Keratinocyte (primary cell): ENCODE measurements at regions not wholly inside any gene's neighbourhood (a gene's known extent, or its start where the extent isn't known, plus 50 kb on each side); places are given as distances from the start of the nearest gene placed in this dataset.

Experiments
- DNase-seq: peaks from one replicate; pipeline ENCODE4 v3.0.0-alpha.2; 2011; ENCODE audit warnings: low read depth, missing footprints, low spot score
- FAIRE-seq: peaks from 2 replicates; lab custom pipeline; 2011; peaks lifted over from hg19 to GRCh38; lab: Jason Lieb, UNC
- H2AFZ ChIP-seq: 2 replicates; pipeline ENCODE4 v1.6.0; 2012; ENCODE audit warnings: low read length, control low read depth, inconsistent platforms; ENCODE audit not compliant: control insufficient read depth
- H3K27ac ChIP-seq: 2 replicates; pipeline ENCODE4 v1.5.1; 2011; ENCODE audit warnings: low read length; ENCODE audit not compliant: control insufficient read depth, insufficient read depth
- H3K27me3 ChIP-seq: 3 replicates; pipeline ENCODE4 v1.6.0; 2011; ENCODE audit warnings: low read length; ENCODE audit not compliant: control insufficient read depth, insufficient read depth; ENCODE audit errors: extremely low read depth
- H3K36me3 ChIP-seq, 2 experiments: 2 replicates in 1 of 2; 3 replicates in 1 of 2; pipeline ENCODE4 v1.5.1; 2011; ENCODE audit warnings: low read length in 2 of 2, mild to moderate bottlenecking in 1 of 2; ENCODE audit not compliant: control insufficient read depth in 2 of 2, insufficient read depth in 2 of 2; ENCODE audit errors: extremely low read depth in 1 of 2
- H3K4me1 ChIP-seq: 3 replicates; pipeline ENCODE4 v1.5.1; 2011; ENCODE audit warnings: low read length; ENCODE audit not compliant: control insufficient read depth, insufficient read depth; ENCODE audit errors: extremely low read depth
- H3K4me2 ChIP-seq: 3 replicates; pipeline ENCODE4 v1.6.0; 2011; ENCODE audit warnings: low read depth, low read length; ENCODE audit not compliant: control insufficient read depth, insufficient read depth; ENCODE audit errors: extremely low read depth
- H3K4me3 ChIP-seq, 3 experiments: fragments of 200-600 bp in 1 of 3; sonication (generic) in 1 of 3; 2 replicates in 2 of 3; 3 replicates in 1 of 3; pipeline ENCODE4 v1.5.1; 2011 to 2016; ENCODE audit warnings: low read length in 3 of 3, mild to moderate bottlenecking in 3 of 3, control low read depth in 2 of 3, inconsistent platforms in 1 of 3, low read depth in 1 of 3, mixed read lengths in 1 of 3, mixed run types in 1 of 3, moderate library complexity in 1 of 3; ENCODE audit not compliant: control insufficient read depth in 2 of 3, insufficient read depth in 2 of 3; ENCODE audit errors: extremely low read depth in 1 of 3
- H3K79me2 ChIP-seq: 2 replicates; pipeline ENCODE4 v1.6.0; 2012; ENCODE audit warnings: low read length; ENCODE audit not compliant: control insufficient read depth, insufficient read depth
- H3K9ac ChIP-seq: 3 replicates; pipeline ENCODE4 v1.6.0; 2011; ENCODE audit warnings: low read length; ENCODE audit not compliant: control insufficient read depth, insufficient read depth; ENCODE audit errors: extremely low read depth
- H3K9me1 ChIP-seq: 3 replicates; pipeline ENCODE4 v1.6.0; 2011; ENCODE audit warnings: low read length; ENCODE audit not compliant: control insufficient read depth, insufficient read depth; ENCODE audit errors: extremely low read depth
- H3K9me3 ChIP-seq: 2 replicates; pipeline ENCODE4 v1.5.1; 2012; ENCODE audit warnings: low read depth, low read length; ENCODE audit not compliant: control insufficient read depth
- H4K20me1 ChIP-seq: 3 replicates; pipeline ENCODE4 v1.6.0; 2011; ENCODE audit warnings: low read length; ENCODE audit not compliant: control insufficient read depth, insufficient read depth; ENCODE audit errors: extremely low read depth
- EZH2 ChIP-seq: IDR thresholded peaks from one replicate; pipeline ENCODE4 v1.6.1; 2012; ENCODE audit warnings: inconsistent platforms, mild to moderate bottlenecking, low read length, moderate library complexity
- dilution Hi-C: fragments of 300-500 bp; cut with MboI; formaldehyde crosslinking; loops from one replicate; pipeline ENCODE4 v1.7.0; 2020; ENCODE audit warnings: low sequenced_read_pairs; ENCODE audit not compliant: extremely low pct_ligation_motif_present
- TF ChIP-seq, protein P1 (sequence below), 3 experiments: IDR thresholded peaks in 1 of 3; conservative IDR thresholded peaks in 1 of 3; optimal IDR thresholded peaks in 1 of 3; 2 replicates in 2 of 3; 3 replicates in 1 of 3; pipeline versions ENCODE3 to v1.5.1; 2011; ENCODE audit warnings: low read length in 3 of 3, mild to moderate bottlenecking in 3 of 3, moderate library complexity in 2 of 3, control low read depth in 1 of 3, inconsistent platforms in 1 of 3; ENCODE audit not compliant: insufficient read depth in 2 of 3; ENCODE audit errors: extremely low read depth in 1 of 3

DNA sequence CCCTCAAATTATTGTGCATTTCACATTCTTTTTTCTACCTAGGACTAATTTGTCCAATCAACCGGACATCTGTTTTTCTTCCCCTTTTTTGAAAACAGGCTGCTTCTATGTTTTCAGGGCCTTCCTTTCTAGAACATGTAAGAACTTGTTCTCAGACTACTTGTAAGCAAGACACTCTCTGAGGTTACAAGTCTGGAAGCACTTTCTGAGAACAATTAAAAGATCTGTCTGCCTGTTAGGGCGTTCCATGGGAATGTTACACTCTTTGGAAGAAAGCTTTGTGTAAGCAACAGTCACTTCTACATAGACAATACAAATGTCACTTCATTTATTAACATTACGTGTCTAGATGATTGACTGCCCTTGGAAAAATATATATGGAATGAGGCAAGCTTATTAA lies 50.9 kb upstream of the HSPB3 start:
- dilution Hi-C loops = no loop called here

DNA sequence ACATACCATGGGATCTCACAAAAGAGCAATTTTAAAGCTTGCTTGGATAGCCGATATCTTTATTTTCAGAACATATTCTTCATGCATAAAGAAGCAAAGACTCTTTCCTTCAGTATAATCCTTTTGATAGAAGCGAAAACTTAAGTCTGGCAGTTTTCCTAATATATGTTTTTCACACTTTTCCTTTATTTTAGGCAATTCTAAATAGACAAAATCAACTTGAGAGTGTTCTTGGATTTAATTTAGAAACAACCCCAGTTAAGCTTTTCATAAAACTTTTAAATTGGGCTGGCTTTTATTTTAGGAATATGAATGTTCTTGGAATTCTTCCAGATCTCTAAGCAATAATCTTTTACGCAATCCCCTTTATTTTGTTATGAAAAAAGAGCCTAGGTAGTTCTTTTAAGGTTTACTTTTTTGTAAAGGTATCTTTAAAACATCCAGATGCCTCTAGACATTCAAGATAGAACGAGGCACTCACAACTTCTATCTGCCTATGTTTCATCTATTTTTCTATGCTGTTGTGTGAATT lies 51.5 kb upstream of the HSPB3 start:
- Histone ChIP-seq H3K9ac (peak overlapping the region; percentile 5), H3K27ac (peak overlapping the region; percentile 75), H3K9me1 (no peaks in the 10 kb centered on the region), H3K4me3 (no peak overlapping the region), H3K79me2 (no peaks in the 10 kb centered on the region), H2AFZ (peak overlapping the region; percentile 21), H3K4me2 (peak overlapping the region; percentile 29), H3K27me3 (no peaks in the 10 kb centered on the region), H4K20me1 (no peaks in the 10 kb centered on the region), H3K36me3 (no peaks in the 10 kb centered on the region), H3K9me3 (no peaks in the 10 kb centered on the region), H3K4me1 (peaks cover 27% of the 10 kb centered on the region)
- dilution Hi-C loops = no loop called here
- no peak for DNase-seq
- TF ChIP-seq EZH2 = no peak
- TF ChIP-seq, protein P1, sequence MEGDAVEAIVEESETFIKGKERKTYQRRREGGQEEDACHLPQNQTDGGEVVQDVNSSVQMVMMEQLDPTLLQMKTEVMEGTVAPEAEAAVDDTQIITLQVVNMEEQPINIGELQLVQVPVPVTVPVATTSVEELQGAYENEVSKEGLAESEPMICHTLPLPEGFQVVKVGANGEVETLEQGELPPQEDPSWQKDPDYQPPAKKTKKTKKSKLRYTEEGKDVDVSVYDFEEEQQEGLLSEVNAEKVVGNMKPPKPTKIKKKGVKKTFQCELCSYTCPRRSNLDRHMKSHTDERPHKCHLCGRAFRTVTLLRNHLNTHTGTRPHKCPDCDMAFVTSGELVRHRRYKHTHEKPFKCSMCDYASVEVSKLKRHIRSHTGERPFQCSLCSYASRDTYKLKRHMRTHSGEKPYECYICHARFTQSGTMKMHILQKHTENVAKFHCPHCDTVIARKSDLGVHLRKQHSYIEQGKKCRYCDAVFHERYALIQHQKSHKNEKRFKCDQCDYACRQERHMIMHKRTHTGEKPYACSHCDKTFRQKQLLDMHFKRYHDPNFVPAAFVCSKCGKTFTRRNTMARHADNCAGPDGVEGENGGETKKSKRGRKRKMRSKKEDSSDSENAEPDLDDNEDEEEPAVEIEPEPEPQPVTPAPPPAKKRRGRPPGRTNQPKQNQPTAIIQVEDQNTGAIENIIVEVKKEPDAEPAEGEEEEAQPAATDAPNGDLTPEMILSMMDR (optimal IDR thresholded peaks at IDR 0.05 in 1 of 3, IDR thresholded peaks at IDR 0.05 in 1 of 3, conservative IDR thresholded peaks at IDR 0.05 in 1 of 3; ENCODE audit: extremely low read depth in 1 of 3, insufficient read depth in 2 of 3, low read length in 3 of 3) = no peak
- peak; percentile 5 for FAIRE-seq

More for the DNA sequence above, 50.9 kb upstream of the HSPB3 start:
- peak overlapping the region; percentile 29 for H3K4me2 ChIP-seq
- no peaks in the 10 kb centered on the region for H3K9me3 ChIP-seq
- no peak overlapping the region for H3K4me3 ChIP-seq
- H2AFZ ChIP-seq = peak overlapping the region; percentile 44
- peaks cover 27% of the 10 kb centered on the region for H3K4me1 ChIP-seq
- FAIRE-seq (peak; percentile 86), DNase-seq (peak; percentile 59)
- peak overlapping the region; percentile 75 for H3K27ac ChIP-seq
- no peaks in the 10 kb centered on the region for H3K27me3 ChIP-seq
- no peaks in the 10 kb centered on the region for H3K79me2 ChIP-seq
- no peaks in the 10 kb centered on the region for H4K20me1 ChIP-seq
- peak overlapping the region; percentile 5 for H3K9ac ChIP-seq
- H3K36me3 ChIP-seq = no peaks in the 10 kb centered on the region
- no peak for TF ChIP-seq EZH2
- TF ChIP-seq, protein P1 (optimal IDR thresholded peaks at IDR 0.05 in 1 of 3, IDR thresholded peaks at IDR 0.05 in 1 of 3, conservative IDR thresholded peaks at IDR 0.05 in 1 of 3; ENCODE audit: extremely low read depth in 1 of 3, insufficient read depth in 2 of 3, low read length in 3 of 3) = no peak
- no peaks in the 10 kb centered on the region for H3K9me1 ChIP-seq
